ENCODE measurements at regions not wholly inside any gene's neighbourhood (a gene's known extent, or its start where the extent isn't known, plus 50 kb on each side); places are given as distances from the start of the nearest gene placed in this dataset.

- TF ChIP-seq POLR2A (IDR thresholded peaks at IDR 0.05; ENCODE audit: low read length): no peak
- TF ChIP-seq GATA1 (IDR thresholded peaks at IDR 0.05; ENCODE audit: low read depth, low read length): no peak
Observed at GRCh38 chr6:56854086-56854485, 100.8 kb upstream of the BEND6 start.

All from erythroblast (primary cell).